ENCODE measurements at regions not wholly inside any gene's neighbourhood (a gene's known extent, or its start where the extent isn't known, plus 50 kb on each side); places are given as distances from the start of the nearest gene placed in this dataset. TPM values are rescaled to one million over a fixed set of nuclear protein-coding genes. Genes with fewer than 3 reads are reported as not detected.

DNA sequence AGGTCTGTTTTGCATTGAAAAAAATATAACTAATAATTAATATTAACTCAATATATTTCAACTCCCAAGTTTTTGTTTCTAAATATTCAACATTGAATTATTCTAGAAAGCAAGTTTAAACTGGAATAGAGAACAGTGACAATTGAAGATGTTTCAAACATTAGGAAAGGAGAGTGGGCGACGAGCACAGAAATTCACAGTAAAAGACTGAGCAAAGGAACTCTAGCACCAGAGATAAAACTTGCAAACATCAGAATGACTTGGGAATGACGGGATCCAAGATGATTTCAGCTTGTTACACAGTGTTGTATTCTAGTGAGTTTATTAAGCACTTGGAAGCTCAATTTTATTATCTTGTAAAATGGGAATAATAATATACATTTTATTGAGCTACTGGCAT, 56.6 kb upstream of the CNTN5 start:
- no peak for DNase-seq

DNA sequence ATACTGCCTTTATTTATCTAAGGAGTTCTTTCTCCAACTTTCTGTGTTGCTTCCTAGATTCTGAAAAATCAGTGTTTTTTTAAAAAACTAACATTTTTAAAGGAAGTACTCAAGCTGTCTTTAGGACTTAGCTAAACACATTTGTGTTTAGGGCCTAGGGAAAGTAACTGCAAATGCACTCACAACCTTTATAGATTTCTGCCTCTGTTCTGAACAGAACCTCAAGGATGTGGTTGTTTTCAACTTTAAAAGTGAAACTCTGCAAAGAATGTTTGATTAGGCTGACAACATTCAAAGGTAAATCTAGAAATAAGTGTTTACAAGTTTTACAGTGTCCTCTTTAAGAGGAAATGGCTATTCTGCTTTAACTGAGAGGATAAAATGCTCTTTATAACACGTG, 55.4 kb upstream of the CNTN5 start:
- DNase-seq = no peak

DNA sequence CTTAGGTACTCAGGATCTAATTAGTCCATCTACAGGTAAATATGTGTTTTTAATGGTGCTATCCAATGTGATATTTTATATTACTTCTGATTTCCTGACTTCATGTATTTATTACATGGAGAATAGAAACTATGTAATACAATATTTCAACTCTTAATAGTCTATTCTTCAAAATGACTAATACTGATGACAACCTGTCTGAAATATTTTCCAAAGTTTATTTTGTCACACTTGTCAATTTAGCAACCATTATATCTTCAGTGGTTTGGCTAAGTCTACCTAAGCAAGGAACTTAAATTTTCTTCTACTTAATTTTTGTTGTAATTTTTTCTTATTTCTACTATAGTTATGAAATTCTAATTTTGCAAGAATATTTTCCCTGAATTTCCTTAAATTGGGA, 55.0 kb upstream of the CNTN5 start:
- no peak for DNase-seq

DNA sequence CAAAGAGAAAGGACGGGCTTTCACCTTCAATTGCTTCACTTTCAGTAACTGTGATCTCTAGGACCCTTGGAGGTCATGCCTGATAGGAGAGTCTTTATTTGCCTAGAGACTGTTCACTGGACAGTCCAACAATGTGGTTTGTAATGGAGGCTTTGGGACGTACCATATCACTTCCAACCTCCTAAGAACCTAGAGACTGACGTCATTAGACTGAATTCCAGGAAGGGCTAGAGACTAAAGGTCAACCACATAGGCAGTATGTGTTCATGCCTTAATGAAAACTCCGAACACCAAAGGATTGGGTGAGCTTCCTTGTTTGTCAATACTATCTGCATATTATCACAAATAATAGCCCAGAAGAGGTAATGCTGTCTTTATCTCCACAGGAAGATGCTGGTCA, 53.7 kb upstream of the CNTN5 start:
- DNase-seq = no peak

Small RNAs in the stretch of these regions (small RNA-seq; reads per million reads assigned to genes)
- gene AP003730.1 (not detected), gene RNA5SP346 (not detected), gene RNA5SP347 (not detected)
